ENCODE measurements at regions not wholly inside any gene's neighbourhood (a gene's known extent, or its start where the extent isn't known, plus 50 kb on each side); places are given as distances from the start of the nearest gene placed in this dataset.
A peak's percentile ranks its signal among the peaks of the same experiment; 100 is the strongest.

- DNase-seq, result no peak
Observed at GRCh38 chr17:70604854-70605253, 435.5 kb downstream of the KCNJ2 start.

- DNase-seq, result no peak
Observed at GRCh38 chr17:70606086-70606485, 436.8 kb downstream of the KCNJ2 start.

DNA sequence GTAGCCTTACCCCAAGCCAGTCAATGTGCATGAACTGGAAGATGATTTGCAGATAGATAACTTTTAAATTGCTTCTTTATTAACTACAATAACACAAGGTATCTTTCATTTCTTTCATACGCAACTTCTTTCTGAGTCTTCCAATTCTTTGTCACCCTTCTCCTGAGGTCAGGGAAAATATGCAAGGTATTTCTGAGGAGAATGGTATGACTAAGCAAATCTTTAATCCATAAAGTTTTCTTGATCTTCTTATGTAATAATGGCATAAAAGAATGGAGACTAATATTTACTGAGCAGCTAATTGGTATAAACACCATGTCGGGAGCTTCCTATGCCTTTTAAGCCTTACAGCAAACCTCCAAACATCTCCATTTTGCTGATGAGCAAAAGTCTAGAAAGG lies 438.9 kb downstream of the KCNJ2 start:
- peak; percentile 1 for DNase-seq

- no peak for DNase-seq
Observed at GRCh38 chr17:70608957-70609356, 439.6 kb downstream of the KCNJ2 start.

DNA sequence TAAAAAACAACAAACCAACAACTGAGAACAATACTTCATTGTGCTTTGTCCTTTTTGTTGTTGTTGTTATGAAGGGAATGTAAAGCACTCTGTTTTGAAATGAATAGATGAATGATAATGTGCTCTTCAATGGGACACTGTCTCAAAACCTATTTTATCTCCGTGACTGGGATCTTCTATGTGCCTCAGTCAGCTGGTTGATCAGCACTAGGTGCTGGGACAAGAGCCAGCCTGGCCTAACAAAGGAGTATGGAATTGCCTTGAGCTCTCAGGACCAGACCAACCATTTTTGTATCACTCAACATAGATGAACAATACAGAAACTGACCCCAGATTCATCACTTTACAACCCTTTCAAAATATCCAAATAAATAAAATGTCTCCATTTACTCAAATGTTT lies 440.2 kb downstream of the KCNJ2 start:
- DNase-seq, result no peak

GRCh38 chr17:70610161-70610560 lies 440.8 kb downstream of the KCNJ2 start:
- DNase-seq, result no peak

DNA sequence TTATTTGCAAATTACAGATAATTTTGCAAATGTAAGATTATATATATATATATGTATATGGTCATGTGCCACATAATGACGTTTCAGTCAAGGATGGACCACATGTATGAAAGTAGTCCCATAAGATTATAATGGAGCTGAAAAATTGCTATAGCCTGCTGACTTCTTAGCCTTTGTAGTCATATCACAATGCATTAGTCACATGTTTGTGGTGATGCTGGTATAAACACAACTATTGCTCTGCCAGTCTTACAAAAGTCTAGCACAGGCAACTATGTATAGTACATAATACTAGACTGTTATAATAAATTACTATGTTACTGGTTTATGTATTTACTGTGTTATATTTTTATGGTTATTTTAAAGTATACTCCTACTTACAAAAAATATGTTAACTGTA lies 444.3 kb downstream of the KCNJ2 start:
- peak; percentile 6 for DNase-seq

- no peak for DNase-seq
Observed at GRCh38 chr17:70615831-70616230, 446.5 kb downstream of the KCNJ2 start.

GRCh38 chr17:70618641-70619040 lies 449.3 kb downstream of the KCNJ2 start:
- no peak for DNase-seq

DNA sequence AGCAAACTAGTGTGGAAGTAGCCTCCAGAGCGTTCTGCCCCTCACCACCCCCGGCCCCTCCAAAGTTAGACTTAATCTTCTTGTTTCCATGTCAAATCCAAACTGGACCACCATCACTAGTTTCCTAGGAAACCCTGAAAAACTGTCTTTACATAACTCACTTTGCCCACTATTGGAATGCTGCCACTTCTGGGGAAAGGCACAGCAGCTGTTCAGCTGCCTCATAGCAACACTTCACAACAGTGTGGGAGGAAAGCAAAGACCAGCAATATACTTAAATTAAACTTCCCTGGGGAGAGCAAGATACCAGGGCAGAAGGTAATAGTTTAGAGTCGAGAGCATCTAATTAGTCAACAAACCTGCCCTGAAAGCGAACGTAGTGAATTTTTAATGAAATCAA lies 452.2 kb downstream of the KCNJ2 start:
- no peak for DNase-seq

- peak; percentile 20 for DNase-seq
Observed at GRCh38 chr17:70622368-70623260, 453.3 kb downstream of the KCNJ2 start.

DNA sequence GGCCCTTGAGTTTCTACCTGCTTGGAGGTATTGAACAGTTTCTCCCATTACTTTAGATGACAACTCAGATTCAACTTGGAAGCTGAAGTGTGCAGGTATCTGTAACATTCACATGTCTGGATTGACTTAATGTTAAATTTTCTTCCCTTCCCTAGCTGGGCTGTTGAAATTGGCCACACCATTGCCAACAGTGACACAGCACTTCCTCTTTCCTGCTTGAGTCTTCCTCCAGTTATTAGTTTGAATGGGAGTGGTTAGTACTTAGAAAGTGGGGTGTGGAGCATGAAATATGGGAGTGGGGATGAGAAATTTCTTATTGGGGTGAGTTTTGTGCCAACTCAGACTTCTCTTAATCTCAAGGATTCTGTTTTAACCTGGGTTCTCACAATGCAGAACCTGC lies 454.9 kb downstream of the KCNJ2 start:
- no peak for DNase-seq

DNA sequence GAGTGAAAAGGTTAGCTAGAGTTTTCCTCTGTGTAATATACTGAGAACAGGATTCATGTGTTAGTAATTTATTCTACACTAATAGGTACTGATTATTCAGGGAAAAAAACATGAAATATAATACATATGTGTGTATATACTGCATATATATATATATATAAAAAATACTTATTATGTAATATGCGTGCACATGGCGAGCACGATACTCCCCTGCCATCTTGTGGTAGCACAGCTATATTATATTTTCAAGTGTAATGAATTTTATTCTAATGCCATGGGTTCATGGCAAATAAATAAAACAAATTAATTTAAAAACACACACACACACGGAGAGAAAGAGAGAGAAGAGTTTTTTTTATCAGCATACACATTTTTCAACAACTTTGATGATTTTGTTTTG lies 460.6 kb downstream of the KCNJ2 start:
- DNase-seq, result peak; percentile 9

- peak; percentile 34 for DNase-seq
Observed at GRCh38 chr17:70636517-70637133, 467.3 kb downstream of the KCNJ2 start.

DNA sequence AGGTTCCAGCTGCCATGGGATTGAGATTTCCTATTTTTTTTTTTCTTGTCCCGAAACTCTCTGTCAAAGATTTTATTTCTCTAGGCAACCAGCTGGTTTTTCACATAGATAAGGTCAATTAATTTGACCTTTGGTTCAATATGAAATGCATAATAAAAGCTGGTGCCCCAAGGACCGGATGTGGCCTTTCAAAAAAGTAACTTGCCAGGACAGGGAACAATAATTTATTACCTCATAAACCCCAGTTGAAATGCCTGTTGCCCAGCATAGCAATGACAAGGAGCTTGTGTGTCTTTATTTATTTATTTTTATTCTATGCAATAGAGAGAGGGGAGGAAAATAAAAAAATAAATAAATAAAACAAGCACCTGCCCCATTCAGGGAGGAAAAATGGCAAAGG lies 472.7 kb downstream of the KCNJ2 start:
- DNase-seq, result no peak

GRCh38 chr17:70644096-70644495 lies 474.8 kb downstream of the KCNJ2 start:
- no peak for DNase-seq

- DNase-seq, result no peak
Observed at GRCh38 chr17:70646673-70647072, 477.3 kb downstream of the KCNJ2 start.

DNA sequence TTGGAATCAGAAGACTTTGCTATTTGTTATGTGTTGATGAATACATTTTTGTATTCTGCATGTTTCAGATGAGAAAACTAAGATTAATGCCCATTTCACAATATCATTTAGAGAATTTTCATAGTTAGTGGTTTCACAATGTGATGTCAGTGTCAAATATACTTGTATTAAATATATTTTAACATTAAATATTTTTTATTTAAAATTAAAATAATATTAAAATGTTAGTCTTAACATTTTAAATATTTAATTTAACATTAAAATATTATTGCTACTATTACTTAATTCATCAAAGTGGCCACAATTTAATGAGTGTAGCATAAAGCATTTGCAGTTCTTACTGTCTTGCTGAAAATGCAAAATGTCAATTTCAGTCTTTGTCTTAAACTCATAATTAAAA lies 478.8 kb downstream of the KCNJ2 start:
- DNase-seq, result no peak

DNA sequence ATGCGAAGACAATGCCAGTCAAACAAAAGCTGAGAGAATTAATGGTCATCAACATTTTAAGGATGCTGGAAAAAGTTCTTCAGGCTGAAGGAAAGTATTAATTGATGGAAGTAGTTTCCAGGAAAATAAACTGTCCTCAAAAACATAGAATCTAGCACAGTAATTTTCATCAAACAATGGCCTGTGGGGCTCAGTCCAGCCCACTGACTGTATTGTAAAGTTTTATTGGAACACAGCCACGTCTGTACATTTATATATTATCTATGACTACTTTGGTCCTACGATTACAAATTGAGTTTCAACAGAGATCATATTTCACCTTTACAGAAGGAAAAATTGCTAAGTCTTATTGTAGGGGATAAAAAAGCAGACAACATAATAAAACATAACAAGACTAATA lies 484.5 kb downstream of the KCNJ2 start:
- DNase-seq, result no peak

DNA sequence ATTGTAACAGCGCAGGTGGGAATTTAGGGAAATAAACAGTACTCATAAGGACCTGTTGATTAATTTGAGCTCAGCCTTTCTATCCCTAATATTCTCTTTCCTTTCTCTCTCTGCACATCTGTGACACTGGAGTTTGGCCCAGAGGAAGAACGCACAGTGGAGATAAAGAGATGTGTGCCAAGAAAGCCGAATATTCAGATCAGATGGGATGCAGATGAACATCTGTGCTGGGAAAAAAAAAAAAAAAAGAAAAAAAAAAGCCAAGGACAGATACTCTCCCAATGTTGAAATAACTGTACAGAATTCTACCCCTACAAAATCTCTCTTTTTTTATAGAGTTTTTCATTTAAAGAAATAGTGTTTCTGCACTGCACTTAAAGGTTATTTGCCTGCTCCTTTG lies 485.4 kb downstream of the KCNJ2 start:
- no peak for DNase-seq

DNA sequence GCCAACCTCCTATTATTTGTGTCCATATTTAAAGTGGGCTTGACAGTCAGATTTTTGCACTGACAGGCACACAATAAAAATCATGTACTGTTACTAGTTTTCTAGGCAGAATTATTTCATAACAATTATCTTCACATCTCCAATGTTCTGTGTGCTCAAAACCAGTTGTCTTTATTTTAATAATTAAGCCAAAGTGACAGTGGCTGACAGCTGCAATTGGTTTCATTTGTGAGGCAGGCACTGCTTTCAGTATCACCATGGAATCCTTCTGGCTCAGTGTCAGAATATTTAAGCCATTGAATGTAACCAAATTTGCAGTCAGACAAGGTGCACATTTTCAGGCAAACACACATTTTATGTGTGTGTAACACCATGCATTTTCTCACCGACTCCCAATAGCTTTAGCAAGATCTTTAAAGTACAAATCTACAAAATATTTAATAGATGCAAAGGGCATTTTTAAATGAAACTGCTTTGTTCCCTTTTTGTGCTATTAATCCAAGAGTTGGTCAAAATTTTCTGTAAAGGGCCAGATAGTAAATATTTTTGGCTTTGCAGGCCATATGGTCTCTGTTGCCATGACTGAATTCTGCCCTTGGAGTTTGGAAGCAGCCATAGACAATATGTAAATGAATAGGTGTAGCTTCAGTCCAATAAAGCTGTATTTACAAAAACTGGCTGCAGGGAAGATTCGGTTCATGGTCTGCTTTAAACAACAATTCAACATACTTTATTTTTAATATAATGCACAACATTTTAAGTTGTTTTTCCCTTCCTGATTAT lies 486.0 kb downstream of the KCNJ2 start:
- no peak for DNase-seq

DNA sequence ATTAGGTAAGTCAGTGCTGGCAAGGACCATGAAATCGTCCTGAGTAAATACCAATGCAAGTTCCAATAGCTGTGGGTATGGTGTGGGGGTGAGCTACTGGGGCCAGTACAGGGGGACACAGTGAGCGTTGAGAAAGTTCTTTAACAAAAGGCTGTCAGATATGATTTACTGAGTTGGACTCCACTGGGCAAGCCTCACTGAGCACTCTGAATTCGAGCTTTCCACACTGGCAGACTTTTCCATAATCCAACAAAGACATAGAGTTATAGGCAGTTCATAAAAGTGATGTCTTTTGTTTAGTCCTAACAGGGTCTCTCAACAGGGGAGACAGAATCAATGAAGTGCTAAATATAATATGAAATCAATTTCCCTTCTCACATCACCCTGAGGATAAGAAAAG lies 489.0 kb downstream of the KCNJ2 start:
- no peak for DNase-seq

GRCh38 chr17:70658840-70659239 lies 489.5 kb downstream of the KCNJ2 start:
- DNase-seq, result no peak
